ENCODE measurements at regions not wholly inside any gene's neighbourhood (a gene's known extent, or its start where the extent isn't known, plus 50 kb on each side); places are given as distances from the start of the nearest gene placed in this dataset.
"Not testable (repeated sequence)": the region's sequence is repeated elsewhere in the genome, so short reads cannot be mapped to it uniquely, and the experiment has no call there.

DNA sequence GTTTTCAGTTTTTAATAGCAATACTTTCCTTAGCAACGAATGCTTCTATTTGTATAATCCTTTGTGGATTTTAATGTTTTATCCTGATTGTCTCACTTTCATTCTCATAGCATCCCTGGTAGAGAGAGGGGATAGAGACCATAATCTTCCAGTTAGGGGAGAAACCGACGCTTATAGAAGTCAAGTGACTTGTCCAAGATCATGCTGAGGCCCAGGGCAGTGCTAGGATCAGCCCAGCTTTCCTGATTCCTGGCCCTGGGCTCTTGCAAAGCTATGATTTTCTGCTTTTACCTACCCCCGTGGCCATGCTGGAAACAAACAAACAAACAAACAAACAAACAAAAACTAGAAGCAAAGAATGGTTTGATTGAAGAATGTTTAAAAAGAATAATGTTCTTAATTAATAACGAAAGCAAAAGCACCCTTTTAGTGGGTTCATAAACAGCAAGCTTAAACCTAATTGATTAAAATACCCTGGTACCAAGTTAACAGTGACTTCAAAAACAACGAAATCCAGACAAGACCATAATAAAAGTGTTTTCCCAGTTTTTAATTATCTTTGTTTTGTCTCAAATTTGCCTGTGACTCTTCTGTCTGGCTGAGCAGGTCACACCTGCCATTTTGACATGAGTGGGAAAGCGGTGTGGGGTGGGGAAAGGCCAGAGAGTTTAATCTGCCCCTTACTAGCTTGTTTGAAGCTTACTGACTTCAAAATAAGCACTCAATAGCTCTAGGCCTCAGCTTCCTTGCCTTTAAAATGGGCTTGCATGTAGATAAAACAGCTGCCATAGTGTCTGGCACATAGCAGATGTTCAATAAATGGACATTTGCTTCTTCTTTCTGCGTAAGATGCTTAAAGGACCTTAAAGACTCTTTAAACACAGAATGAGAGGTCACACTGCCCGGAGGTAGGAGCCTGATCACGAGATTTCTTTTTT lies 116.6 kb upstream of the MYCN start:
- WGBS (ENCODE audit: insufficient coverage, low coverage, low lambda C conversion rate, missing lambda C conversion rate): 65% methylated on average over 8 of the region's 10 CpGs
- no peak for ATAC-seq
- H3K9me3 ChIP-seq: no peaks in the 10 kb centered on the region
- DNase-seq: no peak
- no peaks in the 10 kb centered on the region for H3K27me3 ChIP-seq
- no peak overlapping the region for H3K4me3 ChIP-seq
- TF ChIP-seq, protein P1, sequence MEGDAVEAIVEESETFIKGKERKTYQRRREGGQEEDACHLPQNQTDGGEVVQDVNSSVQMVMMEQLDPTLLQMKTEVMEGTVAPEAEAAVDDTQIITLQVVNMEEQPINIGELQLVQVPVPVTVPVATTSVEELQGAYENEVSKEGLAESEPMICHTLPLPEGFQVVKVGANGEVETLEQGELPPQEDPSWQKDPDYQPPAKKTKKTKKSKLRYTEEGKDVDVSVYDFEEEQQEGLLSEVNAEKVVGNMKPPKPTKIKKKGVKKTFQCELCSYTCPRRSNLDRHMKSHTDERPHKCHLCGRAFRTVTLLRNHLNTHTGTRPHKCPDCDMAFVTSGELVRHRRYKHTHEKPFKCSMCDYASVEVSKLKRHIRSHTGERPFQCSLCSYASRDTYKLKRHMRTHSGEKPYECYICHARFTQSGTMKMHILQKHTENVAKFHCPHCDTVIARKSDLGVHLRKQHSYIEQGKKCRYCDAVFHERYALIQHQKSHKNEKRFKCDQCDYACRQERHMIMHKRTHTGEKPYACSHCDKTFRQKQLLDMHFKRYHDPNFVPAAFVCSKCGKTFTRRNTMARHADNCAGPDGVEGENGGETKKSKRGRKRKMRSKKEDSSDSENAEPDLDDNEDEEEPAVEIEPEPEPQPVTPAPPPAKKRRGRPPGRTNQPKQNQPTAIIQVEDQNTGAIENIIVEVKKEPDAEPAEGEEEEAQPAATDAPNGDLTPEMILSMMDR (IDR thresholded peaks at IDR 0.05): no peak
- no peak for TF ChIP-seq POLR2A (IDR thresholded peaks at IDR 0.05)
- H3K36me3 ChIP-seq: no peaks in the 10 kb centered on the region
- no peaks in the 10 kb centered on the region for H3K4me1 ChIP-seq
- no peak overlapping the region for H3K27ac ChIP-seq
- intact Hi-C loops (cut with DNase I): no loop called here

DNA sequence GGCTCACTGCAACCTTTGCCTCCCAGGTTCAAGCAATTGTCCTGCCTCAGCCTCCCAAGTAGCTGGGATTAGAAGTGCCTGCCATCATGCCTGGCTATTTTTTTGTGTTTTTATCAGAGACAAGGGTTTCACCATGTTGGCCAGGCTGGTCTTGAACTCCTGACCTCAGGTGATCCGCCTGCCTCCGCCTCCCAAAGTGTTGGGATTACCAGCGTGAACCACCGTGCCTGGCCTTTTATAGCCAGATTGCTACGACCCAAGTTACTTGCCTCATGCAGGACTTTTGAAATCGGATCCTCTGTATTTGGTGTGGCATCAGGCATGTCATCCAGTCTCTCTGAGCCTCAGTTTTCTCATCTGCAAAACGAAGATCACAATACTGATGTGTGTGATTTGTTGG lies 115.9 kb upstream of the MYCN start:
- DNase-seq; intact Hi-C loops (cut with DNase I); H3K27ac ChIP-seq; H3K4me3 ChIP-seq; H3K36me3 ChIP-seq; ATAC-seq; H3K4me1 ChIP-seq; H3K27me3 ChIP-seq; H3K9me3 ChIP-seq: not testable (repeated sequence)
- WGBS (ENCODE audit: insufficient coverage, low coverage, low lambda C conversion rate, missing lambda C conversion rate): 71% methylated on average over 7 of the region's 7 CpGs

DNA sequence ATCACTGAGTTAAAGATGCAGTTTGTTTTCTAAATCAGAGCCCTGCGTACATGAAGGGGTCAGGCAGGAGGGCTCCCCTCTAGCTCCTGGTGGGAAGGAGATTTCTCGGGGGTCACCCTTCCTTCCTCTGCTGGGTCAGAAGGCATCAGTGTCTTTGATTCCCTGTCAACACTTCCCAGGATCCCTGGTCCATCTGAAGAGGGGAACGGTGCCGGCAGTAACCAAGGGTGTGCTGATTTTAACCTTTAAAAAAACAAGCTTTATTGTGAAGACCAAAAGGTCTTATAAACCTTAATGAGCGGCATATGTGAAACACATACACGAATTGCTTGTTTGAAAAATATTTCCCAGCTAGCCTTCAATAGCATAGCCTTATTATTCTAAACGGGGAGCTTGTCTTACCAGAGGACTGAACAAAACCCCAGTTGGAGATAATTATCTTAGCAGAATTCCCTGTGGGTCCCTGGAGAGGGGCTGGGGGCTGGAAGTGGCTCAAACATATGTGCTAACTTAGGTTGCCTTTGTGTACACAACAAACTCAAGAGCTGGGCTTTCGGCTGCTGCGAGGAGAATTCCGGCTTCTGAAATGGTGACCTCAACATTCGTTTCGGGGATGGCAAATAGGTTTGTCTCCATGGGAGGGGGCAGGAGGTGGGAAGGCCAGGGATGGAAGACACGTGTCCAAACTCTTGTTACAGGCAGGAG lies 114.9 kb upstream of the MYCN start:
- TF ChIP-seq POLR2A (IDR thresholded peaks at IDR 0.05): no peak
- TF ChIP-seq, protein P1 (IDR thresholded peaks at IDR 0.05): no peak
- no peak overlapping the region for H3K27ac ChIP-seq
- no peaks in the 10 kb centered on the region for H3K4me1 ChIP-seq
- DNase-seq (no peak), ATAC-seq (no peak)
- H3K36me3 ChIP-seq: no peaks in the 10 kb centered on the region
- no peaks in the 10 kb centered on the region for H3K9me3 ChIP-seq
- no peak overlapping the region for H3K4me3 ChIP-seq
- no peaks in the 10 kb centered on the region for H3K27me3 ChIP-seq
- WGBS (ENCODE audit: insufficient coverage, low coverage, low lambda C conversion rate, missing lambda C conversion rate): 64% methylated on average over 10 of the region's 13 CpGs
- intact Hi-C loops (cut with DNase I): no loop called here

DNA sequence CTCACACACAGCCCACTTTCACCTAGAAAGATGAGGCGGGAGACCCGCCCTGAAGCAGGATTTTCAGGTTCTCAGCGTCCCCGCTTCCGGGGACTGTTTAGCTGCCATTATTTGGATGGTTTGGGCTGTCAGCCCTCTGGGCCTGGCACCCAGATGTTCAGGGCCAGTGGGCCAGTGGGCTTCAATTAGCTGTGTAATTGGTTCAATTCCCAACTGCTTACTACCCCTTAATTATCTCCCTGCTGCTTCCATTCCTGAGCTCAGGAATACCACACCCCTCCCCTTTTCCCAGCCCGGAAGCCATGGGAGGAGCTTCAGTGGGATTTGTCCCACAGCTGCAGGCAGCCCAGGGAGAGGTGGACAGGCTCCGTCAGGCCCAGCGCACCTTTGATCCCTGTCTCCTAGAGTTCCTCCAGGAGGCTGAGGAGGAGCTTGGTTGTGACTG lies 114.1 kb upstream of the MYCN start:
- intact Hi-C loops (cut with DNase I): no loop called here
- WGBS (ENCODE audit: insufficient coverage, low coverage, low lambda C conversion rate, missing lambda C conversion rate): 48% methylated on average over 3 of the region's 8 CpGs
- no peaks in the 10 kb centered on the region for H3K4me1 ChIP-seq
- TF ChIP-seq, protein P1 (IDR thresholded peaks at IDR 0.05): no peak
- TF ChIP-seq POLR2A (IDR thresholded peaks at IDR 0.05): no peak
- peak in 1 of 4 donors; percentile 35 for ATAC-seq
- H3K36me3 ChIP-seq: no peaks in the 10 kb centered on the region
- H3K27me3 ChIP-seq: no peaks in the 10 kb centered on the region
- no peak overlapping the region for H3K27ac ChIP-seq
- H3K9me3 ChIP-seq: no peaks in the 10 kb centered on the region
- DNase-seq: no peak
- no peak overlapping the region for H3K4me3 ChIP-seq

DNA sequence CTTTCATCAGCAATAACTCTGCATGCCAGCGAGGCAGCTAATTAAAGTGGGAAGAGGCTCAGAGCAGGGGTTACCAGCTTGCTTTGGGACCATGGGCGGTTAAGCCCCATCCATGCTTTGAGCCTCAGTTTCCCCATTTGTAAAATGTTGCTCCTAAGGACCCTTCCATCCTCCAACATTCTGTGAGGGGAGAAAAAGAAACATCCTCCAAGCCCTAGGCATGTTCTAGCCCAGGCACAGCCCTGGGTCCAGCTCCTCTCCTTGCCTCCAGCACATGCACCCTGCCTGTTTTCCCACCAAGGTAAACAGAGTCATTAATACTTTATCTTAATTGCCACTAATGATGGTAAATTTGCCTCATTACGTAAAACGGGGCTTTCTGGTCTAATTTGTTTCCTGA lies 113.3 kb upstream of the MYCN start:
- TF ChIP-seq, protein P1 (IDR thresholded peaks at IDR 0.05): no peak
- no peak for TF ChIP-seq POLR2A (IDR thresholded peaks at IDR 0.05)

More for the DNA sequence above, 113.3 kb upstream of the MYCN start:
- no peak for DNase-seq
- WGBS (ENCODE audit: insufficient coverage, low coverage, low lambda C conversion rate, missing lambda C conversion rate): 81% methylated on average over 4 of the region's 4 CpGs
- intact Hi-C loops (cut with DNase I): no loop called here
- H3K9me3 ChIP-seq: no peaks in the 10 kb centered on the region
- no peaks in the 10 kb centered on the region for H3K27me3 ChIP-seq
- no peak overlapping the region for H3K27ac ChIP-seq
- no peaks in the 10 kb centered on the region for H3K4me1 ChIP-seq
- ATAC-seq: no peak
- no peak overlapping the region for H3K4me3 ChIP-seq
- H3K36me3 ChIP-seq: no peaks in the 10 kb centered on the region

Data from right lobe of liver (tissue), 6 donors.